ENCODE measurements at regions not wholly inside any gene's neighbourhood (a gene's known extent, or its start where the extent isn't known, plus 50 kb on each side); places are given as distances from the start of the nearest gene placed in this dataset.

GRCh38 chr2:7392076-7392787, 475.0 kb downstream of the RNF144A start:
- no peak for DNase-seq

- DNase-seq, result no peak
Observed at GRCh38 chr2:7394195-7394594, 477.0 kb downstream of the RNF144A start.

- no peak for DNase-seq
Observed at GRCh38 chr2:7400628-7401027, 483.4 kb downstream of the RNF144A start.

GRCh38 chr2:7403092-7403775, 486.0 kb downstream of the RNF144A start:
- DNase-seq, result no peak

- DNase-seq, result no peak
Observed at GRCh38 chr2:7405861-7406715, 488.9 kb downstream of the RNF144A start.

DNA sequence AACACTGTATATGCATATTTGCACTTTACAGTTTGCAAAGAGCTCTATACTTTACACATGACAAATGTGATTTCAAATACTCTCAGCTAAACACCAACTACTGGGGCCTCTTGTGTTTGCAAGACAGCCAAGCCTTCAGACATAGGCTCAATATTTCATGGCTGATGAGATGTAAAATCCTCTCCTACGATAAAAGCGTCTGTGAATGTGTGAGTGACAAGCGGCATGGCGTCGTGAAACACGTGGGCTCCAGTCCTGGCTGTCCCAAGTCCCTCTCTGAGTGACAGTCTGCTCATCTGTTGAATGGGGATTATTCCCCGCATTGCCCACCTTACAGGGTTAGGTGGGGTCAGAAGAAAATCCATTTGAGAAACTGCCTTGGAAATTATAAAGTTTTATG, 489.8 kb downstream of the RNF144A start:
- no peak for DNase-seq

DNA sequence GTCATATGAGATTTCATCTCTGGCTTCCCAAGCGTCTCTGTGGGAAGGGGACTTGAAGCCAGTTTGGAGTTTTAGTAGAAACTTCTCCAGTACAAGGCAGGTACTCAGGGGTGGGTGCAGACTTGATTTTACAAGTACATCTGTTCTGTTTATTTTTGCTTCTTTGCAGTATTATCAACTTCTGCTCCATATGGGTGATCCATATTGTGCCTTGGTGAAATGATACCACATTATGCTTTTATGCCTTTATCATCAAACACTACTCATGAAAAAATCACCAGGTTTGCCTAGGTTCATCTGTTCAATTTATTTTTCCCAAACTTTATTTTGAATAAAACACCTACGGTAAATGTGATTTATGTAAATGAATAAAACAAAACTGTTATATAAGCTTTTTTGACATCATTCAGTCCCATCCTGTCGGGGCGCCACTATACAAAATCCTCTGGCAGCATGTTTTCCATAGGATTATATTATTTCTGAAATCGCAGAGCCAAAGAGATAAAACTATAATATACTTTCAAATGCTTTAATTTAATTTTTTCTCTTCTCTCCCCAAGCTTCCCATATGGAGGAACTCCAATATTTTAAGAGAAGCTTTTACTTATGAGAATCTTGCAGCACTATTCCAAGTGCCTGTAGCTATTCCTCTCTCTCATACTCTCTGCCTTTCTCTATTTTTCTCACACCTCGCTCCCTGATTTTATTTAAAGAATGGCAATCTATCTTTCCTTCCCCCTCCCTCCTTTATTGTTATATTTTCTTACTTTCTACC, 490.9 kb downstream of the RNF144A start:
- no peak for DNase-seq

- no peak for DNase-seq
Observed at GRCh38 chr2:7411691-7412090, 494.5 kb downstream of the RNF144A start.

DNA sequence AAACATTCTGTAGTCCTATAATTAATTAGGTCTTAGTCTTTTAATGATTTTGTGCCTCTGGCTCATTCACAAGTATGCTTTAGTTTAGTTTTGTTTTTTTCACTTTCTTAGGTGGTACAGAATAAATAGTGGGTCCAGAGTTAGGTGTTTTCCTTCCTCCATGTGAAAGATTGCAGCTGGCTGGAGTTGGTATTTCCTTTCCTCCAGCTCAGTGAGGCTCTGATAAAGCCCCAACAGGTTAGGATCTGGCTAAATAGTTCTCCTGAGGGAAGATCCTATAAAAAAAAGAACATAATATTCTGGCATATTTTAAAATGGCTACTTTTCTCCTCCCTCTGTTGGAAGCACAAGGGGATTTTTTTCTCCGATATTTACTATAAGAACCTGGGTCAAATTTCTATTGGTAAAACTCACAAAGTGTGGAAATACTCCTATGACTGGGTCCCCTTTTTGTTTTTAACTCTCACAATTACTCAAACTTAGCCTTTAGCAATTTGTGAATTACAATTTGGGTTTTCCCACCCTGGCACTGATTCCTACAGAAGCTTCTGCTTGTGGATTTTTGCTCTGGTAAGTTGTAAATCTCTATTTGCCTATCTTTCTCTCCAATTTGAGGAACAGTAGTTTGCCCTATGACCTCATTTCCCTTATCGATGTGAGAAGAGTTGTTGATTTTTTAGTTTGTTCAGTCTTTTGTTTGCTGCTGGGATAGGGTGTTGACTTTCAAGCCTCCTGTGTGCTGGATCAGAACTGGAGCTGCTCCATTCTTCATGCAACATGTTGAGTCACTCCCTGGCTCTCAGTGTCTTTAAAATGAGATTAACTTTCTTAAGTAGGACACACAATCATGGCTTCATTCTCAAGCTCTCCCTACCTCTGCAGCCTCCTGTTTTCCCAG, 500.9 kb downstream of the RNF144A start:
- no peak for DNase-seq

GRCh38 chr2:7419186-7419585, 502.0 kb downstream of the RNF144A start:
- DNase-seq, result no peak

GRCh38 chr2:7419814-7420311, 502.7 kb downstream of the RNF144A start:
- DNase-seq, result no peak

- DNase-seq, result no peak
Observed at GRCh38 chr2:7420530-7420929, 503.3 kb downstream of the RNF144A start.

- DNase-seq, result no peak
Observed at GRCh38 chr2:7424481-7424880, 507.3 kb downstream of the RNF144A start.

- DNase-seq, result peak; percentile 74
Observed at GRCh38 chr2:7427293-7428060, 510.3 kb downstream of the RNF144A start.

DNA sequence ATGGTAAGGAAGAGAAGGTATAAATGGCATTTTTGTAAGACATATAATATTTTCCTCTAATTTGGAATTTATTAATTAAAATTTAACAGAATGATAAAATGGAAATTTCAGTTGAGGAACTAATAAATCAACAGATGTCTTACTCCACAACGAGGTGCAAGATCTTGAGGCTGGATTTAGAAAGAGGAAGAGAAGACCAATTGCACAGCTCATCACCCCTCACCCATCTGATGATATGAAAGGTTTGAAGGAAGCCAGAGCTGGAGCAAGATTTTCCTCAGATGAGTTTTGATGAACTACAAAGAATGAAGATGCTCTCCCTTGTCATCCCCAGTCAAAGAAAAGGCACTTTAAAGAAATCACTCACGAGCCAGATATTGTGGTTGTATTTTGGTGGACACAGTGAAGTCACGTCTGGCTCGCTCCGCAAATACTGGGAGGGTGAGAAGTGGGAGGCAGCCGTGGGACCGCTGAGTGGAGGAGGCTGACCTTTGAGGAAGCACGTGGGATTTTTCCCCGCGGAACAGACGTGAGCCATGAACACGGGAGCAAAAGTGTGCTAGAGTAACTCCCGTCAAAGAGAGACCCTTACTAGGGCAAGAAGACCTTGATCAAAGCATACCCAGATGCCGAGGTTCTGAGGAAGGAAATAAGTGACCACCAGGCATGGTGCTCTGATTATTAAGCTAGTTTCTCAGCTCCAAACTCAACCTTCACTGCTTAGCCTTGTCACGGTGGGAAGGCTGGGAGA, 511.4 kb downstream of the RNF144A start:
- DNase-seq, result no peak

- no peak for DNase-seq
Observed at GRCh38 chr2:7429733-7430132, 512.5 kb downstream of the RNF144A start.

- DNase-seq, result no peak
Observed at GRCh38 chr2:7430421-7430868, 513.2 kb downstream of the RNF144A start.

GRCh38 chr2:7430869-7431641, 513.8 kb downstream of the RNF144A start:
- no peak for DNase-seq

GRCh38 chr2:7432436-7432835, 515.2 kb downstream of the RNF144A start:
- no peak for DNase-seq

All from NCI-H1105 (cell line).